CD4-positive, alpha-beta T cell treated with Interferon alpha-2 for 1 hour (primary cell): ENCODE measurements at regions not wholly inside any gene's neighbourhood (a gene's known extent, or its start where the extent isn't known, plus 50 kb on each side); places are given as distances from the start of the nearest gene placed in this dataset.
"Not testable (repeated sequence)": the region's sequence is repeated elsewhere in the genome, so short reads cannot be mapped to it uniquely, and the experiment has no call there.

Source experiments
- DNase-seq, 2 donors: peaks; one replicate each; pipeline ENCODE4 v3.0.0-alpha.2; 2020 to 2022

DNA sequence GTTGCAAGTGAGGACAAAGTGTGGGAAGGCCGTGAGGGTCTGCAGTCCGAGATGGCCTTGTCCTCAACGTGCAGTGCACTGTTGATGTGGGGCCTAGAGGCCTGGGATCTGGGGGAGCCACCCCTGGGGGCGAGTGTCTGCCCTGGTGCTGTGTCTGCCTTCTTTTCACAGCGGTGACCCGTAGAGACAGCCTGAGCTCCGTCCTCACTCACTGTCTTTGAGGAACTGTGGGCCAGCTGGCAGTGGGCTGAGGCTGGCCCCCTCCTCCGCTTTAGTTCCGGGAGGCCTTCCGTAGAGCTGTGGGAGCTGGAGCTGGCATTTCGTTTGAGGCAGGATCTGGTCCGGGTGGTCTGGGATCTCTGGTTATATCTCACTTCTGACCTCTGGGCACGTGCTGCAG, 1370.6 kb downstream of the CDH12 start:
- DNase-seq: not testable (repeated sequence)

DNA sequence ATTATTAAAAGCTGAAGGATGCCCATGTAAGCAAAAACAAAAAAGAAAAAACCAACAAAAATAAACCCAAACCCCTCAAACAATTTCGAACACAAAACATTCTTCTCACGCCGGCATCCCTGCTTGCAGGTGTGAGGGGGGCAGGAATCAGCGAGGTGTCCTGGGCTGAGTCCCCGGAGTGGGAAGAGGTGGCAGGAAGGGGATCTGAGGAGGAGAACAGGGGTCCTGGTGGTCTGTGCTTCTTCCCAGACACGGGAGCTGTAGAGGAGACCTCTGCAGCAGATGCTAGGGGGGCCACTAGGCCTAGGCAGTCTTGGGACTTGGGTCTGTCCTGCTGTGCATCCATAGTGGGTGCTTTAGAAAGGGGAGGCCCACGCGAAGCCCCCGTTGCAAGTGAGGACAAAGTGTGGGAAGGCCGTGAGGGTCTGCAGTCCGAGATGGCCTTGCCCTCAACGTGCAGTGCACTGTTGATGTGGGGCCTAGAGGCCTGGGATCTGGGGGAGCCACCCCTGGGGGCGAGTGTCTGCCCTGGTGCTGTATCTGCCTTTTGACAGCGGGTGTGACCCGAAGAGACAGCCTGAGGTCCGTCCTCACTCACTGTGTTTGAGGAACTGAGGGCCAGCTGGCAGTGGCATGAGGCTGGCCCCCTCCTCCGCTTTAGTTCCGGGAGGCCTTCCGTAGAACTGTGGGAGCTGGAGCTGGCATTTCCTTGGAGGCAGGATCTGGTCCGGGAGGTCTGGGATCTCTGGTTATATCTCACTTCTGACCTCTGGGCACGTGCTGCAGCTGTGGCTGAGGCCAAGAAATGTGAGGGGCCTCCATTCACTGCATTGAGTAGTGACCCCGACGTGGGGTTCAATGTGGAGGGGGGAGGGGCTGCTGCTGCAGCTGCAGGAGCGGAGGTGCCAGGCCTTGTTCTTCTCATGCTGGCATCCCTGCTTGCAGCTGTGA, 1371.5 kb downstream of the CDH12 start:
- DNase-seq: not testable (repeated sequence)

DNA sequence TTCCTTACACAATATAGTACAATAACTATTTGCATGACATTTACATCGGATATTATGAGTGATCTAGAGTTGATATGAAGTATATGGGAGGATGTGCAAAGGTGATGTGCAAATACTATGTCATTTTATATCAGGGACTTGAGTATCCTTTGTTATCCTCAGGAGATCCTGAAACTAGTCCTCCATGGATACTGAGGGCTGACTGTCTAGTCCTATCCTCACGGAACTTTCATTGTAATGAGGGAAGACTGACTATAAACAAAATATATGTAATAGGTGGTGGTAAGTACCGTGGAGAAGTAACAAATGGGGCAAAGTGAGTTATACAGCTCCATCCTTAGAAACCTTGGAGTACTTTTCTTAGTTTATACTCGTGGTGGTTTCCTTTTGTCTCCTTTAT, 1373.1 kb downstream of the CDH12 start:
- not testable (repeated sequence) for DNase-seq

DNA sequence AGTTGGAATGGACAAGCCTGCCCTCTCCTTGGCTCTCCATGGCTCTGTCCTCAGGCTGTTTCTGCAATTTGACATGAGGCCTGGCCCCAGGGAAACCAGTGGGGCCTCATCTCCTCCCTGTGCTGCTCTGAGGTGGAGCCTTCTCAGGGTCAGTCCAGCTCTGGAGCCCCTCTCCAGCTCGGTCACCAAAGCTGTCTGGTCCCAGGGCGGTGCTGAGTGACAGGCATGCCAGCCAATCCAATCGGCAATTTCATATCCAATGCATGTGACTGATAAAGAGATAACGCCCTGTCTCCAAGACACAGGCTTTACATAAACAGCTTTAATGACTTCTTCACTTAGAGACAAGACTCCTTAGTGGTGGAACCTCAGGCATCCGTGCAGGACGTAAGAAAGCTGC, 1379.2 kb downstream of the CDH12 start:
- not testable (repeated sequence) for DNase-seq

DNA sequence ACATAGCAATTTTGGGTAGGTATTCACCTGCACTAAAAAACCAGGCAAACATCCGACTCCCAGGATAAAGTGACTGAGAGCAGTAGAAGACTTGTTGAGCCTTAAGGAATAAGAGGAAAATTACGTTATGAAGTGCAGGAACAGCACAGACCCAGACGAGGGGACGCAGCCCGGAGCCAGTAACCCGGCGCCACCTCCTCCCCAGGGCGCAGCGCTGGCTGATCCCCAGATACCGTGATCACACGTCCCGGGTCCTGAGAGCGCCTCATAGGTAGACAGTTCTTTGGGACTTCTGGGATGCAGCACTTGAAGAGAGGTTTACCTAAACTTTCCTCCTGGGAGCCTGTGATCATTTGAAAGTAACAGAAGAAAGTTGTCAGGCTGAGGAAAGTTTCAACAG, 1379.7 kb downstream of the CDH12 start:
- not testable (repeated sequence) for DNase-seq

DNA sequence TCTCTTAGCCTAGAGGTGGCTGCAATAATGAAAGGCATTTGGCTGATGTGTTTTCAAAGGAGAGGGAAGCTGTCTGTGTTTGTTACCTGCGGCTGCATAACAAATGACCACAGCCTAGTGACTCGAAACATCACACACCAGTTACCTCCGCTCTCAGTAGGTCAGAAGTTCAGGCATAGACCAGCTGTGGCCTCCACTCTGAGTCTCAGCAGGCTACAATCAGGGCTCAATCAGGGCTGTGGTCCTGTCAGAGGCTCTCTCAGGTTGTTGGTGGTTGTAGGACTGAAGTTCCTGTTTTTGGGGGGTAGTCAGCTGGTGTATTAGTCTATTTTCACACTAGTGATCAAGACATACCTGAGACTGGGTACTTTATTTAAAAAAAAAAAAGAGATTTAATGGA, 1381.5 kb downstream of the CDH12 start:
- not testable (repeated sequence) for DNase-seq

DNA sequence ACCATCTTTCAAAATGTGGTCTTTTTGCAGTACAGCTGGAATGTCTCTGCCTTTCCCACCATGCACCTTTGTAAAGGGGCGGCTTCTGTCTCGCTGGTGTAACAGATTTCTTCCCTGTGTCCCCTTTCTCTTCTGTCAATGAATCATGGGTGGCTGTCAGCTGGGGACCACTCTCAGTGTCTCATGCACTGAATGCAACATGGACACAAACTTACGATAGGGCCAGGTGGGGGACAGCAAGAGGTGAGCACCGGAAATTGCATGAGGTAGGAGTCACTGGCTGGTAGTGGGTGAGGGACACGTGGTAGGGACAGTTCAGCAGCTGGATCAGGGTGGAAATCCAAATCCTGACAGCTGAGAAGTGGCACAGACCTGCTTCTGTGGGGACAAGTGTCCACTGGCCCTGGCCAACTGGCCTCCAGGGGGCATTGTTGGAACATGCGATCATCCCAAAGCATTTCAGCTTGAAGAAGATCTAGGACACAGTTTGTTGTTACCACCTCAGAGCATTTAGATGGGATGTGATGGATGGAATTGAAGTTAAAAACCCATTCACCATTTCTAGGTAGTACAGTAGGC, 1383.5 kb downstream of the CDH12 start:
- not testable (repeated sequence) for DNase-seq

DNA sequence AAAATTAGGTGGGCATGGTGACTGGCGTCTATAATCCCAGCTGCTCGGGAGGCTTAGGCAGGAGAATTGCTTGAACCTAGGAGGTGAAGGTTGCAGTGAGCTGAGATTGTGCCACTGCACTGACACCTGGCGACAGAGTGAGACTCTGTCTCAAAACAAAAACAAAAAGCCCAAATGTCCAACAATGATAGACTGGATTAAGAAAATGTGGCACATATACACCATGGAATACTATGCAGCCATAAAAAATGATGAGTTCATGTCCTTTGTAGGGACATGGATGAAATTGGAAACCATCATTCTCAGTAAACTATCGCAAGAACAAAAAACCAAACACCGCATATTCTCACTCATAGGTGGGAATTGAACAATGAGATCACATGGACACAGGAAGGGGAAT, 1385.6 kb downstream of the CDH12 start:
- not testable (repeated sequence) for DNase-seq

DNA sequence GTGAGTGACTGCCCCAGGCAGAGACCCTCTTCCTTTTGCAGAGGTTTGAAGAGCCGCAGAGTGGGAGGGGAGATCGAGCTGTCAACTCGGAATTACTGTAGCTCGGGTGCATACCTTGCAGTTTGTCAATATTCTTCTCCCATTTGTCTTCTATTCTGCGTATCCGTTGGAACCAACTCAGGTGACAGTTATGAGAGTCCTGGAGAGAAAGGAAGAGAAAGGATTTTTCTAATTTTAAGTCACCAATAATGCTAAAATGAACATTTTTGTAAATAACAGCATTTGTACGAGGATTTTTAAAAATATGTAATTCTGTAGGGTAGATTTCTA, 1393.4 kb downstream of the CDH12 start:
- DNase-seq: not testable (repeated sequence)

DNA sequence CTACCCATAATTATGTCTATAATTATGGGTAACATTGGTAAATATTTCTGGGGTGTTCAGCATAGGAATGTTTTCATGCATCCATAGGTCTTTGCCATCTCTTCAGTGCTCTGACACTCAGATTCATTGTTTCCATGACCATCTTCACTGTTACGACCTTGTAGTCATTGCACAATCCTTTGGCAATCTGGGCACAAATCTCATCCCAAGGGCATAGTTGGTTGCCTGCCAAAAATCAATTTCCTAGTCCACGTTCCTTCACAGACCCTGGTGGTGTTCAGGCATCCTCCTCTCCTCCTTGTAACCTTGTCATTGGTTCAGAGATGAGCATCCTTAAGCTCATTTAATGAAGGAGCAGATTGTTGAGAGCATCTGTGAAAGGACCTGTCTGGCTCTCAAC, 1400.7 kb downstream of the CDH12 start:
- DNase-seq: no peak

DNA sequence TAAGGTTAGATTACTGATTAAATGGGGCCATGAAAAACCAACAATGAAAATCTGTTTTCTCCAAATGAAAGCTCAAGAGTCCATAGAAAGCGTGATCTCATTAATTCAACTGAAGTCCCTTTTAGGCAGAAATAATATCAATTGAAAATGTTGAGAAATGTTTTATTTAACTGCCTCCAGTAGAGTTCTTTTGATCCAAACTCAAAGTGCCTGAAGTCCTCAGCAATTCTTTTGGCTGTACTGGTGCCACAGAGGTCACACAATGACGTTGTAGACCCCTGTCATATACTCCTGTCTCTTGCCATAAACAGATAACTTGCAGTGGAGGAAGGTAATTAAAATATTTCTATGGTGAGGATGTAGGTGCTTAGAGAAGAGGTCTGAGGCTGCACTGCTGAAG, 1420.5 kb downstream of the CDH12 start:
- DNase-seq: no peak

DNA sequence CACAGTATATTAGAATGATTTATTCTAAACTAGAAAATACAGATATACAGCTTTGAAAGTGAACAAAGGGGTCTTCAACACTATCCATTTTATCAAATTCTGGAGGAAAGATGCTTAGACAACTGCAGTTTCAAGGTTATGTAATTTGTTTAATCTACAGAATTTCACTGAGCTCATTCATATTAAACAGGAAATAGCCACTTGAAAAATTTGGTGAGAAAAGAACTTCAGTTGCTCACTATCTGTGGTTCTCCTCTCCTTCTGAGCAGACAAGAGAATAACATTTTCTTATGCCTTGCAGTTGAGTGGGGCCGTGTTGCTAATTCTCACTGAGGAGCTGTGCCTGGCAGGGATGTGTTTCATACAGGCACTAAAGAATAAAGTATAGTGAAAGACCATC, 1428.2 kb downstream of the CDH12 start:
- no peak for DNase-seq

DNA sequence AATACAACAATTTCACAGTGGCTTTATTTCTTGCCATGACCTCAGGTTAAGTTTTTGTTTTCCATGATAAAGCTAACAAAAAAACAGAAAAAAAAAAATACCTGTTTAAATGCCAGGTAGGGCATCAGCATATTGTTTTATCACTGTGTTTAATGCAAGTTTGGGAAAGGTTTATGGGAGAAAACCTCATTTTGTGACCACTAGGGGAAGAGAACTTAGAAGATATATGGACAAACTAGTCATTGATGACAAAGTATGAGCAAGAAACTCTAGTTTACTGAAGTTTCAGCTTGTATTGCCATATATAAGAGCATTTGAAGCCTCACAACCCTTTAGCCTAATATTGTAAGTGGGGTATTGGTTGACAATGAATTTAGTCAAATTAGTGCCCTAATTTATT, 1431.4 kb upstream of the CDH18 start:
- DNase-seq: no peak

DNA sequence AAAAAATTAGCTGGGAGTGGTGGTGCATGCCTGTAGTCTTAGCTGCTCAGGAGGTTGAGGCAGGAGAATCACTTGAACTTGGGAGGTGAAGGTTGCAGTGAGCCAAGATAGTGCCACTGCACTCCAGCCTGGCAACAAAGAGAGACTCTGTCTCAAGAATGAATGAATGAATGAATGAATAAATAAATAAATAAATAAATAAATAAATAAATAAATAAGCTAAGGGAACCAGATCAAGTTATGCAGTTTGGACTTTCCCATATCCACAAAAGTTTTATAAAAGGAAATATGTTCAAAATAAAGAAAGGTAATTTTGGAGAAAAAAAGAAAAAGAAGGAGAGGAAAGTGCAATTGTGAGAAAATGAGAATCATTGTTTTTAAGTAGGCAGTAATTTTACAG, 1414.1 kb upstream of the CDH18 start:
- not testable (repeated sequence) for DNase-seq

DNA sequence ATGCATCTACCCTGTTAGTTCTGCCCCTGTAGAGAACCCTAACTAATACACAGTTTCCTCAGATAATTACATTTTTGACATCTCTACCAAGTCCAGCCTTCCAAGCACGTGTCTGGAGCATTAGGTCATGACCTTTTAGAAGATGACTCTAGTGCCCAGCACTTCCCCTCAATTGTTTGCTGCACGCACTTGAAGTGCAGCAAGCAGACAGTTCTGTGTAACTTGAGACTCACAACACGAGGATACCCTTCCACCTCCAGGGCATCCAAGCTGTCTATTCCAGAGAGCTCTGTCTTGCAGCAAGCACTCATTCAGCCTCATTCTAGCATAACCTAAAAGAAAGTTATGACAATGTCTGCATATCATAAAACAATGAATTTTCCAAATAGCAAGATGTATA, 1410.5 kb upstream of the CDH18 start:
- DNase-seq: no peak

DNA sequence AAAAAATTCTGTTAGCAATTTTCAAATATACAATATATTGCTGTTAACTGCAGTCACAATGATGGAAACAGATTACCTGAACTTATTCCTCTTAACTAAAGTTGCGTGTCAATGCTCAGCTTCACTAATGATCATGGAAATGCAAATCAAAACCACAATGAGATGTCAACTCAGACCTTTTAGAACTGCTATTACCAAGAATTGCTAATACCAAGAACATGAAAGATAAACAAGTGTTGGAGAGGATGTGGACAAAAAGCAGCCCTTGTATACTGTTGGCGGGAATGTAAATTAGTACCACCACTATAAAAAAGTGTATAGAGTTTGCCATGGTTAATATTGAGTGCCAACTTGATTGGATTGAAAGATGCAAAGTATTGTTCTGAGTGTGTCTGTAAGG, 1409.7 kb upstream of the CDH18 start:
- no peak for DNase-seq

DNA sequence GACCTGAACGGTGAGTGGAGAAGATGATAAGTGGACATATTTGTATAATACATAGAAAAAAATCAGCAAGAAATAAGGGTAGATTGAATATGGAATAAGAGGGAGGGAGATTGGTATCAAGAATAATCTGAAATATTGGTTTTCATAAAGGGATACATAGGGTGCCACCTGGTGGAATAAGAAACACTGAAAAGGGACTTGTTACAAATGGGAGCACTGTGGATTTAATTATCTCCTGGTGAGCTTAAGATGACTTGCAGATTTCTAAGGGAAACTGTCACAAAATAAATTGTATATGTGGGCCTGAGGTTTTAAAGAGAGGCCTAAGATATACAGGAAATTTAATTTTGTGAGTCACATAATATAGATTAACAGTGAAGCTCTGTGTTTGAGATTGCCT, 1403.5 kb upstream of the CDH18 start:
- DNase-seq: no peak

DNA sequence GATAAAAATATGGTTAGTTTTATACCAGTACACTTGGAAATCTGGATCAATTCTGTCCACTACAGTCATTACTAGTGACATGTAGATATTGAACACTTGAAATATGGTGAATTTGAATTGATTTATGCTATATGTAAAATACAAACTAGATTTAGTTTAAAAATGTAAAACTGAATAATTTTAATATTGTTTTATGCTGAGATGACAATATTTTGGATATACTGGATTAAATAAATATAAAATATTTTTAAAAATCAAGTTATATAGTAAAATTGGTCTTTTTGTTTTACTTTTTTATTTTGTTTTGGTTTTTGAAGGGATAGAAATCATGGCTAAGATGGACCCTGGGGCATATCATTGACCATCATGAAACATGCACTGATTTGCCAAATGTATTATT, 1372.8 kb upstream of the CDH18 start:
- not testable (repeated sequence) for DNase-seq

DNA sequence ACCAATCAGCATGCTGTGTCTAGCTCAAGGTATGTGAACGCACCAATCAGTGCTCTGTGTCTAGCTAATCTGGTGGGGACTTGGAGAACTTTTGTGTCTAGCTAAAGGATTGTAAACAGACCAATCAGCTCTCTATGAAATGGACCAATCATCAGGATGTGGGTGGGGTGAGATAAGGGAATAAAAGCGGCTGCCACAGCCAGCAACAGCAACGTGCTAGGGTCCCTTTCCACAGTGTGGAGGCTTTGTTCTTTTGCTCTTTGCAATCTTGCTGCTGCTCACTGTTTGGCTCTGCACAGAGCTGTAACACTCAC, 1353.9 kb upstream of the CDH18 start:
- DNase-seq: peak; percentile 22 to 30

DNA sequence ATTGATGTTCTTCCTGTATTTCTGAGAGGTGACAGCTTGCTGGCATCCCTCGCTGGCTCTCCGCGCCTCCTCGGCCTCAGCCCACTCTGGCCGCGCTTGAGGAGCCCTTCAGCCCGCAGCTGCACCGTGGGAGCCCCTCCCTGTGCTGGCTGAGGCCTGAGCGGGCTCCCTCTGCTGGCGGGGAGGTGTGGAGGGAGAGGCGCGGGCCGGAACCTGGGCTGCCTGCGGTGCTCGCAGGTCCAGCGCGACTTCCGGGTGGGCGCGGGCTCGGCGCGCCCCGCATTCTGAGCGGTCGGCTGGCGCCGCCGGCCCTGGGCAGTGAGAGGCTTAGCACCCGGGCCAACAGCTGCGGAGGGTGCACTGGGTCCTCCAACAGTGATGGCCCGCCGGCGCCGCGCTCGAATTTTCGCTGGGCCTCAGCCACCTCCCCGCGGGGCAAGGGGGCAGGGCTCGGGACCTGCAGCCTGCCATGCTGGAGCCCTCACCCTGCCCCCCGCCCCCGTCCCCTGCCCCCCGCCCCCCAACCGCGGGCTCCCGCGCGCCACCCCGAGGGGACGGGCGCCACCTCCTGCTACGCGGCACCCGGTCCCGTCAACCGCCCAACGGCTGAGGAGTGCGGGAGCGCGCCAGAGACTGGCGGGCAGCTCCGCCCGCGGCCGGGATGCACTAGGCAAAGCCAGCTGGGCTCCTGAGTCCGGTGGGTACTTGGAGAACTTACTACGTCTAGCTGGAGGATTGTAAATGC, 1353.4 kb upstream of the CDH18 start:
- DNase-seq: not testable (repeated sequence)

DNA sequence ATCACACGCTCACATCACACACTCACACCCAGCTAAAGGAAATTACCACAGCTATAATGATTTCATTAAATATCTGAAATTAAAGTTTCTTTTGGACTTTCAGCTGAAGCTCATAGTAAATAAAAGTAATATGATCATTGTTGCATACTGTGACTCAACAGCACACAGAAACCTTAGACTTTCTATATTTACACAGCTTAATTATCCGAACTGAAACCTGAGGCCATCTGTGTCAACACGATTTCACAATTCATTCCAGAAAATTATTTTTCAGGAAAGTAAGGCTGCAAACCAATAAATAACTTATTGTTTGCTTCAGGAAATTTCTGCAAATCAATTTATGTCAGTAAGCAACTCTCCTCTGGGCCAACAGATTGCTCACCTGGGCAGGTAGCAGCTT, 1352.2 kb upstream of the CDH18 start:
- not testable (repeated sequence) for DNase-seq

DNA sequence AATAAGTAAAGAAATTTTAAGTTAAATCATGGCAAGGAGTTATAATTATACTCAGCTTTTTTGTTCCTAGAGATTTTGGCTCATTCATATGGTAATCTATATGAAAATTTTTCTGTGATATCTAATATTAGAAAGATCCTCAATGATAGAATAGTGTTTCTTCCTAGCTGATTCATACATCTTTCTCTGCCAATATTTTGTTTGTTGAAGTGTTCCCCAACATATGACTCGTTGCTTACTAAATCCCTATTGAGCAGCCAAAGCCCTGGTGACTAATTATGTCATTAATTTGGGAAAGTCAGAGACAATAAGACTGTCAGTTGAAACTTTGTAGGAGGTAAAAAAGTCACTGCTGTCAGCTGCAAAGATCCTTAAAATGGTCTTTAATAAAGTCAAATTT, 1348.5 kb upstream of the CDH18 start:
- DNase-seq: not testable (repeated sequence)

DNA sequence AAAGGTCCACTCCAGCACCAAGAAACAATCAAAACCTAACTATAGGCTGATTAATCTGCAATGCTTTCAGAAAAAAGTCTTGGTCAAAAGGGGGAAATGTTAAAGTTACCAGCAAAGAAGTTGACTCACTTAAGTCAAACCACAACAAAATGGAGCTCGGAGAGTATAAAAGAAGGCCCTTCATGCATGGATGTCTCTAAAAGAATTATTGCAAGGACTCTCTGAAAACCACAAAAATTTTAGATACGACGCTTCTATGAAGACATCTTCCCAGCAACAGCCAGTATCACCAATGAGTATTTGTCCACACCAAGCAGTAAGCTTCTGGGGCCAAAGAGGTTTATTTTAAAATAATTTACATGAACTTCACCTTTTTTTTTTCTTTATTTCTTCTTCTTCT, 1327.4 kb upstream of the CDH18 start:
- not testable (repeated sequence) for DNase-seq

DNA sequence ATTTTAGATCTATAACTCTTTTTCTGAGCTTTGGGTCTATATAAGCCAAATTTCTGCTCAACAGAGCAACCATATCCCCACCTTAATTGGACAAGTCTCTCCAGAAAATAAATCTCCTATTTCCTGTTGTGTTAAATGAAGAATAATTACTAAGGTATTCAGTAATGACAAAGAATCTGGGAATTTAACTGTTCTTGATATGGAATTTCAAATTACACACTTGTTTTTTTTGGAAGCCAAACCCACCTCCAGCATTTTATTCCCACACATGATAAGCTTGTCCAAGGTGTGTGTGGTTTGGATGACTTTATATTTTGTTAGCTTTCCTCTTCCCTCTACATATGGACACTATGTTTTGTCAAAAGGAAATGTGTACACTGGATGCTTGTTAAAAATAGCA, 1313.2 kb upstream of the CDH18 start:
- not testable (repeated sequence) for DNase-seq
